ENCODE measurements at regions not wholly inside any gene's neighbourhood (a gene's known extent, or its start where the extent isn't known, plus 50 kb on each side); places are given as distances from the start of the nearest gene placed in this dataset.

DNA sequence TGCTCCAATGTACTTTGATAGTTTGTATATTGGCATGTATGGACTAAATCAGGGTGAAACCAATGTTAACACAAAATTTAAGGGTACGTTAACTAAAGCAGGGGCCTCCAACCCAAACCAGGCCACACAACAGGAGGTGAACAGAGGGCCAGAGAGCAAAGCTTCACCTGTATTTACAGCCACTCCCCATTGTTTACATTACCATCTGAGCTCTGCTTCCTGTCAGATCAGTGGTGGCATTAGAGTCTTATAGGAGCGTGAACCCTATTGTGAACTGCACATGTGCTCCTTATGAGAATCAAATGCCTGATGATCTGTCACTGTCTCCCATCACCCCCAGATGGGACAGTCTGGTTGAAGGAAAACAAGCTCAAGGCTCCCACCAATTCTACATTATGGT is 62.0 kb upstream of the SCIN start:
- DNase-seq: no peak
- intact Hi-C loops (cut with micrococcal nuclease): no loop called here
- ATAC-seq: no peak

DNA sequence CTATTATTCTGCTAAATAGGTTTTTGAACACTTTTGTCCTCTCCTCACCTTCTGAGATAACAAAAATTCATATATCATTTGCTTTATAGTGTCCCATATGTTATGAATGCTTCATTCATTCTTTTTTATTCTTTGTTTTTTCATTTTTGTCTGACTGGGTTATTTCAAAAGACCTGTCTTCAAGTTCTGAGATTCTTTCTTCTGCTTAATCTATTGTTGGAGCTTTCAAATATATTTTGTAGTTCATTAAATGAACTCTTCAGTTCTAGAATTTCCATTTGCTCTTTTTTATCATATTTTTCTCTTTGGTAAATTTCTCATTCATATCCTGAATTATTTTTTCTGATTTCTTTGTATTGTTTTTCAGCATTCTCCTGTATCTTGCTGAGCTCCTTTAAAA is 53.1 kb upstream of the SCIN start:
- no peak for ATAC-seq
- intact Hi-C loops (cut with micrococcal nuclease): no loop called here

DNA sequence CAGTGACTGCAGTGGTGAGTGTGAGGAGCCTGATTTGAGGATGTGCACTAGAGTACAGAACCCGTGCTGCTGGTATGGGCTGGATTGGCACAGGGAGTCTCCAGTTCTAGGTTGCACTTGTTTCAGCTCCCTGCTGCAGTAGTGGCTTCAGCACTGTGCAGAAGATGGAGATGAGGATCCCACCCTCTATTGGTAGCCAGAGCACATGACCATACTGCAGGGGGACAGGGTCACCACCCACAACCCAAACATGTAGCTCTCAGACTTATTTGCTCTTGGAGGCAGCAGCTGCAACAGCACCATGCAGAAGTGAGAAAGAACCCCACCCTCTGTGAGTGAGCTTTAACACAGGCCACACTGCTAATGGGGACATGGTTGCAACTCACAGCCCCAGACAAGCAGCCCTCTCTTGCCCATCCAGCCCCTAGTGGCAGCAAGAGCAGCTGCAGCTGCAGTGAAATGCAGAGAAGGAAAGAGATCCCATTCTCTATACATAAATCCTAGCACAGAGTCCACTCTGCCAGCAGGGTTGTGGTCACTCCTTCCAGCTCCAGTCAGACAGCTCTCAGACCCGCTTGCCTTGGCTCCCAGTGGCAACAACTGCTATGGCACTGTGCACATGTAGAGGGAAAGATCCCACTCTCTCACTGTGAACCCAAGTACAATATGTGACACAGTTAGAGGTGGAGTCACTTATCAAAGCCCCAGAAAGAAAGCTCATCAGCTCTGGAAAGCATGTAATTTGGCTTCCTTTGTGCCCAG is 51.4 kb upstream of the SCIN start:
- ATAC-seq: no peak
- intact Hi-C loops (cut with micrococcal nuclease): no loop called here
- no peak for DNase-seq

More for the DNA sequence above, 53.1 kb upstream of the SCIN start:
- DNase-seq: no peak

DNA sequence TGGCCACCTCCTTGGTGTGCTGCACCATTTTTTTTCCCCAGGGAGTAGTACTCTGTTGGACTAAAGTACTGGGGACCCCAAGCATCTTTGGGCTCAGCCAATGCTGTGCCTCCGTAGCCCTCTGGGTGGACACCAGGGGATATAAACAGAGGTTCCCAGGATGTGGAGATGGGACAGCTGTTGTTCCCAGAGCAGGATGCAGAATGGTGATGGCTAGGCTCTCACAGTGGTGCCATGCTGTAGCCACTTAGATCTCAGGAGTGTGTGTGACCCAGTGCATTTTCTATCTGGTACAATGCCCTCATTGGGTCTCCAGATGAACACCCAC is 50.9 kb upstream of the SCIN start:
- DNase-seq (no peak), ATAC-seq (no peak)
- intact Hi-C loops (cut with micrococcal nuclease): loop anchor here (5.0 kb wide), 2 partner anchors 103 to 743 kb away; no protein-coding TSS in a partner anchor

Measured in left ventricle myocardium superior (tissue), 1 donor.